H7 (cell line): ENCODE measurements at regions not wholly inside any gene's neighbourhood (a gene's known extent, or its start where the extent isn't known, plus 50 kb on each side); places are given as distances from the start of the nearest gene placed in this dataset.
A peak's percentile ranks its signal among the peaks of the same experiment; 100 is the strongest.

Experiments used
- DNase-seq: peaks from one replicate; pipeline ENCODE4 v3.0.0; 2012
- H3K27me3 ChIP-seq: 2 replicates; pipeline ENCODE4 v1.6.0; 2011; ENCODE audit warnings: mild to moderate bottlenecking, low read length; ENCODE audit not compliant: control insufficient read depth, insufficient read depth
- H3K36me3 ChIP-seq: replicated peaks from 2 replicates; pipeline ENCODE4 v1.5.1; 2011; ENCODE audit warnings: low read length; ENCODE audit not compliant: control insufficient read depth, insufficient read depth
- H3K4me3 ChIP-seq: 2 replicates; pipeline ENCODE4 v1.5.1; 2011; ENCODE audit warnings: low read depth, mild to moderate bottlenecking, control low read depth, low read length, moderate library complexity; ENCODE audit not compliant: insufficient read depth

DNA sequence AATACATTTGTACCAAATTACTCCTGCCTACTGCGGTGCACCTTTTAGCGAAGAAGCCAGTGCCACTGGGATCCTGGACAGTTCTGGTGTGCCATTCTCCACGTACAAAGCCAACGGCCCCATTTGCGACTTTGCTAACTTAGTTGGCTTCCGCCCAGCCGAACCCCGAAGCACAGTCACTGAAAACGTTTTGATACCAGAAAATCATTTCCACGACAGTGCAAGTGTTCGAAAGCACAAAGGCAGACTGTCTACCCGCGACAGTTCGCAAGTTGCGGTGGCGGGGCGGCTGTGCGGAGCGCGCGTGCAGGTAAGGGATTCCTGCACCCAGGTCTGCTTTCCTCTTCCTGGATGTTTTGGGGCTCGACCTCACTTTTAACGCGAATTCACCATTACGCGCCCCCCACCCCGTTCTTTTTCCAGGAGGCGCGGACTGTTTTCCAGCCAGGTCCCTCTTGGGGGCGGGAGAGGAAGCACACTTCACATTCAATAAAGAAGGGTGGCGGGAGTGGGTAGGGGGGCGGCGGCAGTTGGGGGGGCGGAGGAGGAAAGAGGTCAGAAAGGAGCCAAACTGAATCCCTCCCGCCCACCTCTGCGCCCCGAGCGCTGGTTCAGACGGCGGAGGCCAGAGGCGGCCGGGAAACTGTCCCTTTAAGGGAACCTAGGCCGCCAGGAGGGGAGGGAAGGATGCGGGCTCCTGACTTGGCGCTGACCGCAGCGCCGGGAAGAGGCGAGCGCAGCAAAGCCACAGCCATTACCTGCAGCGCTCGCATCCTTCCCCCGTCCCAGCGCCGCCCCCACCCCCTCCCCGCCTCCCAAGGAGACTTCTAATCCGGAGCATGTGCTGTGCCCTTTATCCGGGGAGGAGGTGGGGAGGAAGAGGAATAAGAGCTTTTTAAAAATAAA lies 107.4 kb upstream of the KCTD1 start:
- peak; percentile 89 for DNase-seq
- Histone ChIP-seq H3K4me3 (peak overlapping the region; percentile 61), H3K27me3 (peaks cover 25% of the 10 kb centered on the region), H3K36me3 (no peaks in the 10 kb centered on the region)

DNA sequence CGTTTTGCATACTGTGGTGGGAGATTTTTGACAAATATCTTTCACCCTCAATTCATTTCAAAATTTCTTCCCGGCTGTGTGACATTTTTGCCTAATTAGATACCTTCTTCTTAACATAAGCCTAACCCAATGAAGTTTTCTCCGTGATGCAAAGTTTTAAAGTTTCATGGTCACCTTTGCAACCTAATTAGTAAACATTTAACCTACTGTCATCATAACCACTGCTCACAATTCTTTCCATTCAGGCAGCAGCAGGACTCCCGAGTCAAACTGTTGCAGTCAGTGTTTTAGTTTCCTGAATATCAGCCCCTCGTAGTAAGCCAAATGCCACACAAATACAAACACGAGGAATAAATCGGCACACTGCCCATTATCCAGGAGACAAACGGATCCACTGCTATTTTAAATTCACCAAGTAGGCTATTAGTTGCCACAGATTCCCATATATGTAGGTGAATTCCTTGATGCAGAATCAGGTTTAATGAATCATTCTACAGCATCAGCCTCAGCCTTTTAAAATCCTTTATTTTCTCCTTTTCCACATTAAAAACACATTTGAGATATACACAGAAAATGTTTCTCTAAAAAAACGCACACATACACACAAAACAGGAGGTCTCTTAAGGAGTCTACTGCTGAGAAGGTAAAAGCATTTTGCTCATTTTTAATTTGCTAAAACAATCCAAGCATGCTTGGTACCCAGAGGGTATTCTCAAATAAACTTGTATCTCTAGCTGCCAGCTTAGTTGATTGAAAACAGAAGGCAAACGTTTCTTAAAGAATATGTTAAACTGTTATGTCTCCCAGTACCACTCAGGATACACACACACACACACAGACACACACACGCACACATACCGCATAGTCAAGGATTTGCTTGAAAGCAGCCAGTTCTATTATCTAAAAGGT lies 106.5 kb upstream of the KCTD1 start:
- H3K27me3 ChIP-seq, result peaks cover 25% of the 10 kb centered on the region
- no peak for DNase-seq

DNA sequence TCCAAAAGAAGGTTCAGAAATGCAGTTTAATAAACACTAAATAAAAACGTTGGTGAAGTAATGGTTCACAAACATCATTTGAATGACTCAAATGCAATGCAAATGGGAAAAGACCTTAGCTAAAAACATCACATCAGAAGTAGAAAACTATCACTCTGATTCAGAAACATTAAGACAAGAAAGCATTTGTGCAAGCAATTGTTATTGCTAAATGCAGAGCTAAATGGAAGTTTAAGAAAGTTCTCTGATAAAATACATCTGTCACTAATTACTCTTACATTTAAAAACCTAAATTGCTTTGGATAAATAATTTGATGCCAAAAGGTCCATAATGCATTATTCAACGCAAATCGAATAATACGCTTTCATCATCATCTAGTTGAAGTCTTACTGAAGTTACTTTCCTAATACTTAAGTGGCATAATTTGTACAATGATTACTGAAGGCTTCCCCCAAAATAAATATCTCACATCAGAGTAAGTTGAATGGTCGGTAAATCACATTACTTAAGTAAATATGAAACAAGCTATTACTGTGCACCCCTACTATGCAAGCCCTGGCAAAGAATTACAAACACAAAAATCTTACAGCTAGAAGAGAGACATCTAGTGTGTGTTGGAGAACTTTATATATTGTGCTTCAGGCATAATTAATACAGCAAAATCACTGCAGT lies 105.7 kb upstream of the KCTD1 start:
- no peaks in the 10 kb centered on the region for H3K36me3 ChIP-seq
- H3K27me3 ChIP-seq, result peaks cover 25% of the 10 kb centered on the region
- no peak overlapping the region for H3K4me3 ChIP-seq
- no peak for DNase-seq

More for the DNA sequence above, 106.5 kb upstream of the KCTD1 start:
- no peaks in the 10 kb centered on the region for H3K36me3 ChIP-seq
- H3K4me3 ChIP-seq, result peak overlapping the region; percentile 61; the same call in 1 of the 2 replicates

- no peak overlapping the region for H3K4me3 ChIP-seq
- H3K27me3 ChIP-seq, result peaks cover 14% of the 10 kb centered on the region
- no peaks in the 10 kb centered on the region for H3K36me3 ChIP-seq
- no peak for DNase-seq
Observed at GRCh38 chr18:26652501-26652900, 104.1 kb upstream of the KCTD1 start.

- H3K4me3 ChIP-seq, result no peak overlapping the region
- no peak for DNase-seq
- peaks cover 12% of the 10 kb centered on the region for H3K27me3 ChIP-seq
- no peaks in the 10 kb centered on the region for H3K36me3 ChIP-seq
Observed at GRCh38 chr18:26650310-26651268, 102.2 kb upstream of the KCTD1 start.

- DNase-seq, result no peak
- no peaks in the 10 kb centered on the region for H3K36me3 ChIP-seq
- no peak overlapping the region for H3K4me3 ChIP-seq
- no peaks in the 10 kb centered on the region for H3K27me3 ChIP-seq
Observed at GRCh38 chr18:26649193-26649543, 100.8 kb upstream of the KCTD1 start.

- Histone ChIP-seq H3K27me3 (no peaks in the 10 kb centered on the region), H3K4me3 (no peak overlapping the region), H3K36me3 (no peaks in the 10 kb centered on the region)
- no peak for DNase-seq
Observed at GRCh38 chr18:26648509-26649192, 100.3 kb upstream of the KCTD1 start.

DNA sequence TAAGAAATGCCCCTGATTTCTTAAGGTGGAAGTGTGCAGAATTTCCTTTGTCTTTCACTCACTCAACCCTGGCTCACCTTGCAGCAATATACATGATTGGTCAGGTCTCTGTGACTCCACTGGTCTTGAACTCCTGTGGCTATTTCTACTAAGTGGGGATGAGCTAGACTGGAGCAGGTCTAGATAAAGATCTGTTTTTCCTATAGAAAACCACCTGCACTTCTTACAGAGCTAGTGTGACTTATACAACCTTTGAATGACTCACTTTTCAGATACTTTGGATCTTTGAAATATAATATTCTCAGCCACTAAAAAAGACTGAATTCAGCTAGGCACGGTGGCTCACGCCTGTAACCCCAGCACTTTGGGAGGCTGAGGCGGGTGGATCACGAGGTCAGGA lies 98.5 kb upstream of the KCTD1 start:
- Histone ChIP-seq H3K36me3 (no peaks in the 10 kb centered on the region), H3K27me3 (no peaks in the 10 kb centered on the region), H3K4me3 (no peak overlapping the region)
- no peak for DNase-seq

- H3K36me3 ChIP-seq, result no peaks in the 10 kb centered on the region
Observed at GRCh38 chr18:26642440-26643348, 94.3 kb upstream of the KCTD1 start.

DNA sequence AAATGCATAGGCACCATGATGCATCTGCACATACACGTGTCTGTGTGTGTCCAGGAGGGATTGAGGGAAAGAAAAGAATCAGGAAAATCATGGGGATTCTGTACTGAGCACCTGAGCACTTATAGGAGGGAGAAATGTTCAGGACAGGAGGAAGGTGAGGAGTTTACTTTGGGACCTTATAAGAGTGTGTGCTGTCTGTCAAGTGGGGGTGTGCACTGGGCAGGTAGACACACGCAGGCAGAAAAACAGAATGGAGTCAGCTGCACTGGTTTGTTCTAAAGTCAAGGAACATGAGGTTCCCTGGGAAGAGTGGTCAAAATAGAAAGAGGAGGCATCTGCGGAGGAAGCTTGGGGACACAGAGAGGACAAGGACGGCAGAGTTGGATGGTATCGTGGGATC lies 92.2 kb upstream of the KCTD1 start:
- no peak overlapping the region for H3K4me3 ChIP-seq
- no peak for DNase-seq

More at GRCh38 chr18:26642440-26643348, 94.3 kb upstream of the KCTD1 start:
- Histone ChIP-seq H3K27me3 (no peaks in the 10 kb centered on the region), H3K4me3 (no peak overlapping the region)
- no peak for DNase-seq

GRCh38 chr18:26639149-26639548 lies 90.8 kb upstream of the KCTD1 start:
- Histone ChIP-seq H3K36me3 (no peaks in the 10 kb centered on the region), H3K27me3 (no peaks in the 10 kb centered on the region), H3K4me3 (no peak overlapping the region)
- no peak for DNase-seq

More for the DNA sequence above, 92.2 kb upstream of the KCTD1 start:
- no peaks in the 10 kb centered on the region for H3K36me3 ChIP-seq
- no peaks in the 10 kb centered on the region for H3K27me3 ChIP-seq

DNA sequence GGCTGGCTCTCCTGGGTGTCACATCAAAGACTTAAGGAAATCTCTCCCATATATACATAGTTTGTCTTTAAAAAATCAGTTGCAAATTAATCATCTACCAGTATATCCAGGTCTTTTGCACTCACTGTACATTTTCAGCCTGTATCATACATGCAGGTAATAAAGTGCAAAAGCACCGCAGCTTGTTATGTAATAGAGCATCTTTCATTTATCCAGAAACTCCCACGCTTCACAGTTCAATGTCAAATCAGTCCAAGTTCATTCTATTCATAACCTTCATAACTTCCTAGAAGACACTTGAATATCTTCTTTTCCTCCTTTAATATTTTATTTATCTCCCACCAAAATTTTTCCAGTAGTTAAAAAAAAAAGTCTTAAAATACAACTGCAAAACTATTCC lies 89.6 kb upstream of the KCTD1 start:
- H3K36me3 ChIP-seq, result no peaks in the 10 kb centered on the region
- no peak for DNase-seq
- H3K27me3 ChIP-seq, result no peaks in the 10 kb centered on the region
- H3K4me3 ChIP-seq, result no peak overlapping the region
